ENCODE measurements at regions not wholly inside any gene's neighbourhood (a gene's known extent, or its start where the extent isn't known, plus 50 kb on each side); places are given as distances from the start of the nearest gene placed in this dataset.

- Histone ChIP-seq H3K4me1 (ENCODE audit: control insufficient read depth in 1 of 2, insufficient read depth in 2 of 2, low read length in 2 of 2) (no peaks in the 10 kb centered on the region), H3K4me3 (ENCODE audit: low read depth in 1 of 2, low read length in 2 of 2) (no peak overlapping the region), H3K27me3 (ENCODE audit: low read depth, low read length) (no peaks in the 10 kb centered on the region), H3K9me3 (ENCODE audit: control insufficient read depth in 1 of 2, low read length in 2 of 2) (no peaks in the 10 kb centered on the region), H3K27ac (ENCODE audit: low read length) (no peak overlapping the region), H3K36me3 (ENCODE audit: control insufficient read depth in 1 of 2, insufficient read depth in 2 of 2, low read length in 2 of 2) (no peaks in the 10 kb centered on the region)
Measured at GRCh38 chr20:41903586-41903985, 285.4 kb upstream of the CHD6 start.

GRCh38 chr20:41902346-41902745 is 284.2 kb upstream of the CHD6 start:
- H3K9me3 ChIP-seq (ENCODE audit: control insufficient read depth in 1 of 2, low read length in 2 of 2): no peaks in the 10 kb centered on the region
- no peaks in the 10 kb centered on the region for H3K27me3 ChIP-seq (ENCODE audit: low read depth, low read length)
- H3K27ac ChIP-seq (ENCODE audit: low read length): no peak overlapping the region
- no peaks in the 10 kb centered on the region for H3K36me3 ChIP-seq (ENCODE audit: control insufficient read depth in 1 of 2, insufficient read depth in 2 of 2, low read length in 2 of 2)
- no peak overlapping the region for H3K4me3 ChIP-seq (ENCODE audit: low read depth in 1 of 2, low read length in 2 of 2)
- H3K4me1 ChIP-seq (ENCODE audit: control insufficient read depth in 1 of 2, insufficient read depth in 2 of 2, low read length in 2 of 2): no peaks in the 10 kb centered on the region

GRCh38 chr20:41900201-41900691 is 282.1 kb upstream of the CHD6 start:
- no peaks in the 10 kb centered on the region for H3K4me1 ChIP-seq (ENCODE audit: control insufficient read depth in 1 of 2, insufficient read depth in 2 of 2, low read length in 2 of 2)

GRCh38 chr20:41897708-41898107 is 279.5 kb upstream of the CHD6 start:
- Histone ChIP-seq H3K27me3 (ENCODE audit: low read depth, low read length) (no peaks in the 10 kb centered on the region), H3K4me1 (ENCODE audit: control insufficient read depth in 1 of 2, insufficient read depth in 2 of 2, low read length in 2 of 2) (no peaks in the 10 kb centered on the region), H3K4me3 (ENCODE audit: low read depth in 1 of 2, low read length in 2 of 2) (no peak overlapping the region), H3K36me3 (ENCODE audit: control insufficient read depth in 1 of 2, insufficient read depth in 2 of 2, low read length in 2 of 2) (no peaks in the 10 kb centered on the region), H3K9me3 (ENCODE audit: control insufficient read depth in 1 of 2, low read length in 2 of 2) (no peaks in the 10 kb centered on the region), H3K27ac (ENCODE audit: low read length) (no peak overlapping the region)

More at GRCh38 chr20:41900201-41900691, 282.1 kb upstream of the CHD6 start:
- Histone ChIP-seq H3K27ac (ENCODE audit: low read length) (no peak overlapping the region), H3K4me3 (ENCODE audit: low read depth in 1 of 2, low read length in 2 of 2) (no peak overlapping the region), H3K27me3 (ENCODE audit: low read depth, low read length) (no peaks in the 10 kb centered on the region), H3K36me3 (ENCODE audit: control insufficient read depth in 1 of 2, insufficient read depth in 2 of 2, low read length in 2 of 2) (no peaks in the 10 kb centered on the region), H3K9me3 (ENCODE audit: control insufficient read depth in 1 of 2, low read length in 2 of 2) (no peaks in the 10 kb centered on the region)

- no peaks in the 10 kb centered on the region for H3K4me1 ChIP-seq (ENCODE audit: control insufficient read depth in 1 of 2, insufficient read depth in 2 of 2, low read length in 2 of 2)
- no peaks in the 10 kb centered on the region for H3K27me3 ChIP-seq (ENCODE audit: low read depth, low read length)
- no peak overlapping the region for H3K27ac ChIP-seq (ENCODE audit: low read length)
- H3K4me3 ChIP-seq (ENCODE audit: low read depth in 1 of 2, low read length in 2 of 2): no peak overlapping the region
- no peaks in the 10 kb centered on the region for H3K36me3 ChIP-seq (ENCODE audit: control insufficient read depth in 1 of 2, insufficient read depth in 2 of 2, low read length in 2 of 2)
- H3K9me3 ChIP-seq (ENCODE audit: control insufficient read depth in 1 of 2, low read length in 2 of 2): no peaks in the 10 kb centered on the region
Measured at GRCh38 chr20:41895241-41896032, 277.3 kb upstream of the CHD6 start.

- Histone ChIP-seq H3K4me3 (ENCODE audit: low read depth in 1 of 2, low read length in 2 of 2) (no peak overlapping the region), H3K9me3 (ENCODE audit: control insufficient read depth in 1 of 2, low read length in 2 of 2) (no peaks in the 10 kb centered on the region), H3K27ac (ENCODE audit: low read length) (no peak overlapping the region), H3K27me3 (ENCODE audit: low read depth, low read length) (no peaks in the 10 kb centered on the region), H3K36me3 (ENCODE audit: control insufficient read depth in 1 of 2, insufficient read depth in 2 of 2, low read length in 2 of 2) (no peaks in the 10 kb centered on the region), H3K4me1 (ENCODE audit: control insufficient read depth in 1 of 2, insufficient read depth in 2 of 2, low read length in 2 of 2) (no peaks in the 10 kb centered on the region)
Measured at GRCh38 chr20:41894255-41894963, 276.2 kb upstream of the CHD6 start.

GRCh38 chr20:41892031-41892430 is 273.9 kb upstream of the CHD6 start:
- Histone ChIP-seq H3K27ac (ENCODE audit: low read length) (no peak overlapping the region), H3K36me3 (ENCODE audit: control insufficient read depth in 1 of 2, insufficient read depth in 2 of 2, low read length in 2 of 2) (no peaks in the 10 kb centered on the region), H3K27me3 (ENCODE audit: low read depth, low read length) (no peaks in the 10 kb centered on the region), H3K4me1 (ENCODE audit: control insufficient read depth in 1 of 2, insufficient read depth in 2 of 2, low read length in 2 of 2) (no peaks in the 10 kb centered on the region), H3K4me3 (ENCODE audit: low read depth in 1 of 2, low read length in 2 of 2) (no peak overlapping the region), H3K9me3 (ENCODE audit: control insufficient read depth in 1 of 2, low read length in 2 of 2) (no peaks in the 10 kb centered on the region)

- H3K4me3 ChIP-seq (ENCODE audit: low read depth in 1 of 2, low read length in 2 of 2): no peak overlapping the region
- H3K36me3 ChIP-seq (ENCODE audit: control insufficient read depth in 1 of 2, insufficient read depth in 2 of 2, low read length in 2 of 2): no peaks in the 10 kb centered on the region
- H3K9me3 ChIP-seq (ENCODE audit: control insufficient read depth in 1 of 2, low read length in 2 of 2): no peaks in the 10 kb centered on the region
- H3K27me3 ChIP-seq (ENCODE audit: low read depth, low read length): no peaks in the 10 kb centered on the region
- no peaks in the 10 kb centered on the region for H3K4me1 ChIP-seq (ENCODE audit: control insufficient read depth in 1 of 2, insufficient read depth in 2 of 2, low read length in 2 of 2)
- no peak overlapping the region for H3K27ac ChIP-seq (ENCODE audit: low read length)
Measured at GRCh38 chr20:41889844-41890224, 271.7 kb upstream of the CHD6 start.

GRCh38 chr20:41889126-41889843 is 271.1 kb upstream of the CHD6 start:
- Histone ChIP-seq H3K4me1 (ENCODE audit: control insufficient read depth in 1 of 2, insufficient read depth in 2 of 2, low read length in 2 of 2) (peaks cover 0 to 2% of the 10 kb centered on the region in 2 donors), H3K4me3 (ENCODE audit: low read depth in 1 of 2, low read length in 2 of 2) (no peak overlapping the region), H3K9me3 (ENCODE audit: control insufficient read depth in 1 of 2, low read length in 2 of 2) (no peaks in the 10 kb centered on the region), H3K36me3 (ENCODE audit: control insufficient read depth in 1 of 2, insufficient read depth in 2 of 2, low read length in 2 of 2) (no peaks in the 10 kb centered on the region), H3K27me3 (ENCODE audit: low read depth, low read length) (no peaks in the 10 kb centered on the region), H3K27ac (ENCODE audit: low read length) (no peak overlapping the region)

GRCh38 chr20:41888434-41888833 is 270.3 kb upstream of the CHD6 start:
- Histone ChIP-seq H3K4me1 (ENCODE audit: control insufficient read depth in 1 of 2, insufficient read depth in 2 of 2, low read length in 2 of 2) (peaks cover 0 to 4% of the 10 kb centered on the region in 2 donors), H3K27me3 (ENCODE audit: low read depth, low read length) (no peaks in the 10 kb centered on the region), H3K36me3 (ENCODE audit: control insufficient read depth in 1 of 2, insufficient read depth in 2 of 2, low read length in 2 of 2) (no peaks in the 10 kb centered on the region), H3K9me3 (ENCODE audit: control insufficient read depth in 1 of 2, low read length in 2 of 2) (no peaks in the 10 kb centered on the region), H3K4me3 (ENCODE audit: low read depth in 1 of 2, low read length in 2 of 2) (no peak overlapping the region), H3K27ac (ENCODE audit: low read length) (no peak overlapping the region)

GRCh38 chr20:41887500-41887899 is 269.3 kb upstream of the CHD6 start:
- Histone ChIP-seq H3K4me3 (ENCODE audit: low read depth in 1 of 2, low read length in 2 of 2) (no peak overlapping the region), H3K27me3 (ENCODE audit: low read depth, low read length) (no peaks in the 10 kb centered on the region), H3K27ac (ENCODE audit: low read length) (no peak overlapping the region), H3K36me3 (ENCODE audit: control insufficient read depth in 1 of 2, insufficient read depth in 2 of 2, low read length in 2 of 2) (no peaks in the 10 kb centered on the region), H3K4me1 (ENCODE audit: control insufficient read depth in 1 of 2, insufficient read depth in 2 of 2, low read length in 2 of 2) (peaks cover 0 to 4% of the 10 kb centered on the region in 2 donors), H3K9me3 (ENCODE audit: control insufficient read depth in 1 of 2, low read length in 2 of 2) (no peaks in the 10 kb centered on the region)

Measured in muscle layer of duodenum (tissue), 2 donors.